ENCODE measurements at regions not wholly inside any gene's neighbourhood (a gene's known extent, or its start where the extent isn't known, plus 50 kb on each side); places are given as distances from the start of the nearest gene placed in this dataset.

DNA sequence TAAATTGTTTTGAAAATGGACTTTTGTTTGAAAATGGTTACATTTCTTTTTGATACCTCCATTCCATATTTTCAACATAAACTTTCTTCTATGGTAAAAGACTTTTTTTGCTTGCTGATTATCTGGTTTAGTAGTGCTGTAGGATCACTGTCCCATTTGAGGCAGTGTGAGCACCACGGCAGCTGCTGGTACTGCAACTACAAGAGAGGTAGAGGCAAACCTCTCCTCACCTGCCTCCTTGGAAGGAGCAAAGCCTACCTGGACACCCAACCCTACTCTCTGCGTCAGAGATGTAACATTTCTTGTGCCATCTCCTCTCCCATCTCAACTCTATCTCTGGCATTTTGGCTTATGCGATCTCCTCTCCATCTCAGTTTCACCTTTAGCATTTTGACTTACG is 460.1 kb downstream of the SHQ1 start:
- Histone ChIP-seq H3K9me3 (no peaks in the 10 kb centered on the region), H3K27me3 (no peaks in the 10 kb centered on the region), H3K4me3 (no peak overlapping the region), H3K4me1 (peaks cover 67% of the 10 kb centered on the region), H3K36me3 (no peaks in the 10 kb centered on the region), H3K27ac (no peak overlapping the region)
- TF ChIP-seq POLR2AphosphoS5 (IDR thresholded peaks at IDR 0.05; ENCODE audit: insufficient read depth in 1 of 2, low read depth in 1 of 2) (no peak), CTCF (IDR thresholded peaks at IDR 0.05) (no peak), POLR2A (IDR thresholded peaks at IDR 0.05) (no peak)
- DNase-seq (ENCODE audit: extremely low spot score in 2 of 2): no peak
- intact Hi-C loops (cut with DNase I): no loop called here

- H3K4me3 ChIP-seq: no peak overlapping the region
- intact Hi-C loops (cut with DNase I): no loop called here
- H3K36me3 ChIP-seq: no peaks in the 10 kb centered on the region
- no peak overlapping the region for H3K27ac ChIP-seq
- no peaks in the 10 kb centered on the region for H3K27me3 ChIP-seq
- TF ChIP-seq POLR2A (IDR thresholded peaks at IDR 0.05) (no peak), CTCF (IDR thresholded peaks at IDR 0.05) (no peak), POLR2AphosphoS5 (IDR thresholded peaks at IDR 0.05; ENCODE audit: insufficient read depth in 1 of 2, low read depth in 1 of 2) (no peak)
- no peaks in the 10 kb centered on the region for H3K9me3 ChIP-seq
- peaks cover 68% of the 10 kb centered on the region for H3K4me1 ChIP-seq
- no peak for DNase-seq (ENCODE audit: extremely low spot score in 2 of 2)
Measured at GRCh38 chr3:72386327-72387000, 461.8 kb downstream of the SHQ1 start.

GRCh38 chr3:72385167-72385566 is 463.1 kb downstream of the SHQ1 start:
- no peaks in the 10 kb centered on the region for H3K27me3 ChIP-seq
- intact Hi-C loops (cut with DNase I): no loop called here
- peaks cover 80% of the 10 kb centered on the region for H3K4me1 ChIP-seq
- no peak overlapping the region for H3K4me3 ChIP-seq
- TF ChIP-seq POLR2AphosphoS5 (IDR thresholded peaks at IDR 0.05; ENCODE audit: insufficient read depth in 1 of 2, low read depth in 1 of 2) (no peak), CTCF (IDR thresholded peaks at IDR 0.05) (no peak), POLR2A (IDR thresholded peaks at IDR 0.05) (no peak)
- H3K27ac ChIP-seq: no peak overlapping the region
- no peaks in the 10 kb centered on the region for H3K36me3 ChIP-seq
- DNase-seq (ENCODE audit: extremely low spot score in 2 of 2): no peak
- no peaks in the 10 kb centered on the region for H3K9me3 ChIP-seq

DNA sequence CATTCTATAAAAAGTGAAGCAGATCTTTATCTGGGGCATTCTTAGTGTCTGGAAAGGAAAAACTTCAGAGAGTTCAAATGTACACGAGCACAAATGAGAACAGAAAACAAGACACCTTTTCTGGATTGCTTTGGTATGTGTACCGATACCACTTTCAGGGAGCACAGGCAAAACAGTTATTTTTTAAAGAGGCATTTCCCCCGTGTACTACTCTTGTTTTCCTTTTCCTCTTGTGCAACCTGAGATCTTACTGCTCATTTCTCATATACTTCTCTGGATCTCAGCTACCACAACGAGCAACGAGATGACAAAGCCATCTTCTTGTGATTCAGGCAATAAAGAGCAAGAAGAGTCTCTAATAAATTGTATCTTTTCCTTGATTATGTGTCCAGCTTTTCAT is 463.6 kb downstream of the SHQ1 start:
- H3K4me1 ChIP-seq: peaks cover 80% of the 10 kb centered on the region
- intact Hi-C loops (cut with DNase I): no loop called here
- H3K27me3 ChIP-seq: no peaks in the 10 kb centered on the region

More for the DNA sequence above, 463.6 kb downstream of the SHQ1 start:
- TF ChIP-seq CTCF (IDR thresholded peaks at IDR 0.05): no peak
- TF ChIP-seq POLR2AphosphoS5 (IDR thresholded peaks at IDR 0.05; ENCODE audit: insufficient read depth in 1 of 2, low read depth in 1 of 2): no peak
- TF ChIP-seq POLR2A (IDR thresholded peaks at IDR 0.05): no peak
- no peak for DNase-seq (ENCODE audit: extremely low spot score in 2 of 2)
- H3K36me3 ChIP-seq: no peaks in the 10 kb centered on the region
- H3K27ac ChIP-seq: no peak overlapping the region
- no peak overlapping the region for H3K4me3 ChIP-seq
- H3K9me3 ChIP-seq: no peaks in the 10 kb centered on the region

Measured in vagina (tissue), 2 donors.